ENCODE measurements at regions not wholly inside any gene's neighbourhood (a gene's known extent, or its start where the extent isn't known, plus 50 kb on each side); places are given as distances from the start of the nearest gene placed in this dataset.

DNA sequence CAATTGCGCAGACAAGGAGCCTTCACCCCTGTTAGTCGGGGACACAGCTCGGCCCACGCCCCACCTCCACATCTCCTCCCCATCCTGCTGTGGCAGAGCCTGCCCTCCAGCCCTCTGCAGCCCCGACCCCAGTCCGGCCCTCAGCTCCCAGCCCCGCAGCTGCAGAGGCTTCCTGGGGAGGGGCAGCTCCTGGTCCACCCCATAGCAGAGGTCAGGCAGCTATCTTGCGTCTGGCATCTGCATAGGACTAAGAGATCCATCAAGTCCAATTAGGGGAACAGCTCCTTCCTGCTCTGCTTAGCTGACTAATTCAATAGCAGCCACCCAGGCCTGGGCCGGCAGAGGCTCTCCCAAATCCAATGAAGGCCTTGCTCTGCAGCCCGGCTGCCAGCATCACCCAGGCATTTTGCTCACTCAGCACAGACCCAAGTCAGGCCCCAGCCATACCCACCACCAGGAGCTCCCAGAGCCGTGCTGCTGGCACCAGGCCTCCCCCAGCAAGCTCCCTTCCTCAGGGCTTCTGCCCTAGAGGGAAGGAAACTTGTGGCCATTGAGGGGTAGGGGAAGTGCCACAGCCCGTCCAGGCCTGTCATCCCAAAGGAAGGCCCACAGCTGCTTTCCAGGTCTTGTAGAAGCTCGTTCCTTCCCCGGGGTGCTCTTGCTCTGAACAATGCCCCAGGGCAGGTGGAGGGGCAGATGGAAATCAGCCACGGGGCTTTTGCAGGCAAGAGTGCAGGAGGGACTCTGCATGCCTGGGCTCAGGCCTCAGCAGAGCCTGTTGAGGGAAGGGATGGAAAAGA is 106.2 kb upstream of the RET start:
- no peaks in the 10 kb centered on the region for H3K4me1 Mint-ChIP-seq
- no peak overlapping the region for H3K27ac Mint-ChIP-seq
- no peak for DNase-seq
- no peak overlapping the region for H3K4me3 Mint-ChIP-seq
- peaks cover 5% of the 10 kb centered on the region for H3K27me3 Mint-ChIP-seq
- no peaks in the 10 kb centered on the region for H3K36me3 Mint-ChIP-seq
- H3K9me3 Mint-ChIP-seq = no peaks in the 10 kb centered on the region

GRCh38 chr10:42971251-42971599 is 105.6 kb upstream of the RET start:
- H3K36me3 Mint-ChIP-seq = no peaks in the 10 kb centered on the region

DNA sequence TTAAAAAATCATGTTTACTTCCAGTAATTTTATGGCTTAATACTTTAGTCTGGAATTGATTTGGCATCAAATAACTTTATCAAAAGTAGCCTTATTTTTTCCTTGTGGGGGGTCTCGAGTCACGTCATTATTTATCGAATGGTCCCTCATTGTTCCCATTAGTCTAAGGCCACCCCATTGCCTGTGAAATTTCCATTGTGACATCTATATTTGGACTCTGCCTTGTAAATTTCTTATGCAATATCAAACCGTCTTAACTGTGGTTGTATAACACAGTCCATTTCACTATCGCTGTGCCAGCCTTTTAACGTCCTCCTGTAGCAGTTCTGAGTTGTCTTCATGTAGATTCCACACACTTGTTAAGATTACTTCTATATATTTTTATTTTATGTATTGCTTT is 103.9 kb upstream of the RET start:
- Mint-ChIP-seq H3K27me3 (no peaks in the 10 kb centered on the region), H3K36me3 (no peaks in the 10 kb centered on the region), H3K27ac (no peak overlapping the region), H3K4me3 (no peak overlapping the region), H3K4me1 (no peaks in the 10 kb centered on the region), H3K9me3 (no peaks in the 10 kb centered on the region)
- DNase-seq = no peak

More at GRCh38 chr10:42971251-42971599, 105.6 kb upstream of the RET start:
- Mint-ChIP-seq H3K4me1 (no peaks in the 10 kb centered on the region), H3K4me3 (no peak overlapping the region), H3K27ac (no peak overlapping the region), H3K9me3 (no peaks in the 10 kb centered on the region), H3K27me3 (no peaks in the 10 kb centered on the region)
- no peak for DNase-seq

DNA sequence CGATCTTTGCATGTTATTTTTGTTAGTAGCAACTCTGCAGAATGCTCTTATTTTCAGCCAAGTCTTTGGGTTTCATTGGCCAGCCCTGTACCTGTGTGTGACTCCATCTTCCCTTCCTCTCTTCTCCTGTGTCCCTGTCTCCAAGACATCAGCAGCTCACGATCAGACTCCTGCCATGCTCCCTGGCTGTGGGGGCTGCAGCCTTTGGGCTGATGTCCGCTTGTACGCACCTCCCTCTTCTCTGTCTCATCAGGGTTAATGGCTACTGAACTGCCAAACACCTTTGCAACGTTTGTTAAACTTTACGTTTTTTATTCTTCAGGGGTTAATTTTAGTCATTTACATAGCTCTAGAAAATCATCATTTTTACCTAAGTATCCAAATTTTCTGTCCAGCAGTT is 103.5 kb upstream of the RET start:
- no peak for DNase-seq
- Mint-ChIP-seq H3K27ac (no peak overlapping the region), H3K9me3 (no peaks in the 10 kb centered on the region), H3K27me3 (no peaks in the 10 kb centered on the region), H3K4me3 (no peak overlapping the region), H3K4me1 (no peaks in the 10 kb centered on the region), H3K36me3 (no peaks in the 10 kb centered on the region)

DNA sequence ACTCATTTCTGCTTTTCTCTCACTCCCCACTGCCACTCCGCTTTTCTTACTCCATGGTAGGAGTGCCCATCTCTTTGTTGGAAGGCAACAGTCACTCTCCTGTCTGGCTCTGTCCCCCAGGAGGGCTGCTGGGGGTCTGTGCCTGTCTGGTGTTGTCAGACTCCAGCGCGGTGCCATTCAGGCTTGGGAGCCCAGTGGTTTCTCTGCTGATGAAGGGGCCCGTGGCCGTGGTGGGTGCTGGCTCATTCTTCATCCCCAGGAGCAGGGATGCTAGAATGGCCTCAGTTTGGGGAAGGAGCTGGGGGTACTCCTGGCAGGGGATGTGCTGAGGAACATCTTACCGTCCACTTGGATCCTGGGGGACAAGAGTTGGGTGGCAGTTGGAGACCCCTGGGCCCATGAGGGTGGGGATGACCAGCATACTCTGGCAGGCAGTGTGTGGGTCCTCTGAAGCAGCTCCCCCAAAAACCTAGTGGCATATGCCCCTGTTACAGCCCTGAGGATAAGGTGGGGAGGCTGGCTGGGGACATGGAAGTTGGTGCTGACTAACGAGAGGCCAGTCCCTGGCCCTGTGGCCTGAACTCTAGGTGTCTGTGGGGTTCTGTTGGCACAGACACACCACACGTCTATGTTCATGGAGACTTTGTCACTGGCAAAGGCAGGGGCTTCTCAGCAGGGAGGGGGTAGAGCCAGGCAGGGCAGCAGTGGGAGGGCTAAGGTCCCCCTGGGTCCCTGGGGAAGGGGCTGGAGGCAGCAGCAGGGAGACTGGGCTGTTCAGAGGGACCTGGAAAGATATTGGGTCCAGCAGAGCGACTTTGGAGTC is 102.8 kb upstream of the RET start:
- H3K4me3 Mint-ChIP-seq = no peak overlapping the region
- no peaks in the 10 kb centered on the region for H3K27me3 Mint-ChIP-seq
- H3K36me3 Mint-ChIP-seq = no peaks in the 10 kb centered on the region
- no peak for DNase-seq
- no peak overlapping the region for H3K27ac Mint-ChIP-seq
- H3K9me3 Mint-ChIP-seq = no peaks in the 10 kb centered on the region
- H3K4me1 Mint-ChIP-seq = no peaks in the 10 kb centered on the region

- no peak overlapping the region for H3K27ac Mint-ChIP-seq
- H3K4me1 Mint-ChIP-seq = peaks cover 1% of the 10 kb centered on the region
- DNase-seq = no peak
- no peaks in the 10 kb centered on the region for H3K27me3 Mint-ChIP-seq
- H3K36me3 Mint-ChIP-seq = no peaks in the 10 kb centered on the region
- H3K9me3 Mint-ChIP-seq = no peaks in the 10 kb centered on the region
- no peak overlapping the region for H3K4me3 Mint-ChIP-seq
These were observed 102.2 kb upstream of the RET start for GRCh38 chr10:42974693-42975002.

- Mint-ChIP-seq H3K27ac (no peak overlapping the region), H3K27me3 (no peaks in the 10 kb centered on the region), H3K9me3 (no peaks in the 10 kb centered on the region), H3K4me1 (peaks cover 1% of the 10 kb centered on the region), H3K36me3 (no peaks in the 10 kb centered on the region), H3K4me3 (no peak overlapping the region)
- no peak for DNase-seq
These were observed 101.8 kb upstream of the RET start for GRCh38 chr10:42975005-42975493.

DNA sequence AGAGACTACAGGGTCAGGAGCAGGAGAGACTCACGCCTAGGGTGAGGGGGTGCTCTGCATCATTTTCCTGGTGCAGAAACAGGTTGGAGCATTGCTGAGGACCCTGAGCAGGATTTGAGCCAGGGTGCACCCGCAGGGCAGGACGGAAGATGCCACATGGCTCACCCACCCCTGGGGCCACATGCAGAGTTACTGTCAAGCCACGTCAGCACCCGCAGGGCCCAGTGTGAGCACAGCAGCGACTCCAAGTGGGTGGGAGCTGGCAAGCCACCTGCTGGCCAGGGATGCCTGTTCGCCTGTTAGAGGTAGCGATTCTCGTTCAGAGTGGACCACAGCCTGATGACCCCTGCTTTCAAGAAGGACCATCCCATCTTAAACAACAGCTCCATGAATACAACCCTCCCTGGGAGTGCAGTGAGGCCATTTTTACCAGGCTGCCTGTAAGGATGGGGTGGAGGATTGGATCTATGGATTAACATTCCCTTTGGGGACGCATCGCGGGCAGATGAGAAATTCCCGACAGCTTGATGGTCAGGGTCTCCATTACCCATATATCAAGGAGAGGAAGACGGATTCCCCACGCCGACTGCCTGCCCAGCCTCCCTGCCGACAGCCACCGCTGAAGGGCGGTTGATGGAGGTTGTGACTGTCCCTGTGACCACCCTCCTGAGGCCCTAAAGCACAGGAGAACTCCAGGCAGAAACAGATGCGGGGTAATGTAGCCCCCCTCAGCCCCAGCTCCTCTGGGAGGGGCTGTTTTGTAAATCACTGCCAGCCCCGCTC is 101.1 kb upstream of the RET start:
- Mint-ChIP-seq H3K9me3 (no peaks in the 10 kb centered on the region), H3K27ac (no peak overlapping the region), H3K4me3 (no peak overlapping the region), H3K4me1 (peaks cover 1% of the 10 kb centered on the region), H3K36me3 (no peaks in the 10 kb centered on the region), H3K27me3 (no peaks in the 10 kb centered on the region)
- DNase-seq = no peak

DNA sequence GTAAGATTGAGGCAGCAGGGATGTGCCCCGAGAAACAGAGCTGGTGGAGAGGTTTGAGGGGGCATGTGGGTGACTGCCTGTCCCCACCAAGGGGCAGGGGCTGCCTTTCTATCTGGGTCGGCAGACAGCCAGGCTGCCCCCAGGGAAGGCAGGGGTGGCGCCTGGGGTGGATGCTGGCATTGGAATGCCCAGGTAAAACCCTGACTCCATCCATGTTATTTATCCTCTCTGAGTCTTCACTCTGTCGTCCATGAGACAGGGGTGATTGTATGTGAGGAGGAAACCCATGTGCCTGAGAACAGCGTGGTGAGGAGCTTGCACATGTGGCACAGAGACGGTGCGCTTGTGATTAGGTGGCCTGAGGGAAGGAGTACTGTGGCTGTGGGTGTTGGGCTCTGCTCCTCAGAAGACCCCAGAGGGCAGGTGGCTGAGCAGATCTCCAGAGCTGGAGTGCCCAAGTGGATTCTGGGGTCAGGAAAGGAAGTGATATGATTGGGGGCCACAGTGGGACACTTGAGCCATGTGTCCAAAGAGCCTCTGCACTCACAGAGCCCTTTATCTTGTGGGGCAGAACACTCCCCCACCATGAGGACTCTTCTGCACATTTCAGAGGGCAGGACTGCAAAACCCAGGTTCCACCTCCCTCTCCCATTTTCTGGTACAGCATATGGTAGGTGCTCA is 100.4 kb upstream of the RET start:
- no peaks in the 10 kb centered on the region for H3K9me3 Mint-ChIP-seq
- DNase-seq = no peak
- no peak overlapping the region for H3K4me3 Mint-ChIP-seq
- no peaks in the 10 kb centered on the region for H3K36me3 Mint-ChIP-seq
- peaks cover 1% of the 10 kb centered on the region for H3K4me1 Mint-ChIP-seq
- H3K27me3 Mint-ChIP-seq = no peaks in the 10 kb centered on the region
- no peak overlapping the region for H3K27ac Mint-ChIP-seq

- Mint-ChIP-seq H3K27ac (peak overlapping the region; percentile 13), H3K9me3 (no peaks in the 10 kb centered on the region), H3K27me3 (no peaks in the 10 kb centered on the region), H3K4me1 (peaks cover 1% of the 10 kb centered on the region), H3K4me3 (no peak overlapping the region), H3K36me3 (no peaks in the 10 kb centered on the region)
- DNase-seq = no peak
These were observed 99.8 kb upstream of the RET start for GRCh38 chr10:42977032-42977416.

GRCh38 chr10:42979181-42979580 is 97.7 kb upstream of the RET start:
- no peak for DNase-seq
- Mint-ChIP-seq H3K27me3 (no peaks in the 10 kb centered on the region), H3K4me1 (peaks cover 1% of the 10 kb centered on the region), H3K36me3 (no peaks in the 10 kb centered on the region), H3K27ac (no peak overlapping the region), H3K4me3 (no peak overlapping the region), H3K9me3 (no peaks in the 10 kb centered on the region)

DNA sequence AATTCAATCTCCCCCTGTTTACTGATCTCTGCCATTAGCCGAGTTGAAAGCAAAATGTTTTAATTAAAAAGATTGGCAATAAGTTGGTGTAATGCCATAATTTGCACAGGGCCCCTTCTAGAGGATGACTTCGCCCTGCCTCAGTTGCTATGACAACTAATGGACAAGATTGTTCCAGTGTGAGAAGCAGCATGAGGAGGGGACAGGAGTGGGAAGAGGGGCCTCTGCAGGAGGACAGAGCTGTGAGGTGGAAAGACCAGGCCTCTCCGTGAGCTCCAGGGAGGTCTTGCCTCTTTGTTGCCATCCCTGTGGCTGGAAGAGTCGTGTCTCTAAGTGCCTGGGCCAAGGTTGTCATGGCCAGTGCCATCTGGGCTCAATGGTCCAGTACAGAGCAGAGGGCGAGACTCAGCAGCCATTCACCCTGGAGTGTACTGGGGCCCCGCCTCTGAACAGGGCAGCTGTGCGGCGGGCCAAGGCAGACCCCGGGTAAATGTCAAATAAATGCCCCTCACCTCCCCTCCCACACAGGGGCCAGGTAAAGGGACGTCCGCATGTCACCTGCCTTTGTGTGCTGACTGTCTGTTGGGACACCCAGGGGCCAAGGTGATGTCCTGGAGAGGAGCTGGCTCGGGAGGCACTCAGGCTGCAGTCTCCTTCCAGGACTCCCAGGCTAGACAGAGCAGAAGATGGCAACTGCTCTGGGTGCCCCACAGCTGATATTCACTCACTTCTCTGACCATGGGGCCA is 97.0 kb upstream of the RET start:
- H3K4me3 Mint-ChIP-seq = no peak overlapping the region
- H3K4me1 Mint-ChIP-seq = peaks cover 1% of the 10 kb centered on the region
- H3K27me3 Mint-ChIP-seq = no peaks in the 10 kb centered on the region
- DNase-seq = no peak
- no peaks in the 10 kb centered on the region for H3K9me3 Mint-ChIP-seq
- H3K27ac Mint-ChIP-seq = no peak overlapping the region
- no peaks in the 10 kb centered on the region for H3K36me3 Mint-ChIP-seq

DNA sequence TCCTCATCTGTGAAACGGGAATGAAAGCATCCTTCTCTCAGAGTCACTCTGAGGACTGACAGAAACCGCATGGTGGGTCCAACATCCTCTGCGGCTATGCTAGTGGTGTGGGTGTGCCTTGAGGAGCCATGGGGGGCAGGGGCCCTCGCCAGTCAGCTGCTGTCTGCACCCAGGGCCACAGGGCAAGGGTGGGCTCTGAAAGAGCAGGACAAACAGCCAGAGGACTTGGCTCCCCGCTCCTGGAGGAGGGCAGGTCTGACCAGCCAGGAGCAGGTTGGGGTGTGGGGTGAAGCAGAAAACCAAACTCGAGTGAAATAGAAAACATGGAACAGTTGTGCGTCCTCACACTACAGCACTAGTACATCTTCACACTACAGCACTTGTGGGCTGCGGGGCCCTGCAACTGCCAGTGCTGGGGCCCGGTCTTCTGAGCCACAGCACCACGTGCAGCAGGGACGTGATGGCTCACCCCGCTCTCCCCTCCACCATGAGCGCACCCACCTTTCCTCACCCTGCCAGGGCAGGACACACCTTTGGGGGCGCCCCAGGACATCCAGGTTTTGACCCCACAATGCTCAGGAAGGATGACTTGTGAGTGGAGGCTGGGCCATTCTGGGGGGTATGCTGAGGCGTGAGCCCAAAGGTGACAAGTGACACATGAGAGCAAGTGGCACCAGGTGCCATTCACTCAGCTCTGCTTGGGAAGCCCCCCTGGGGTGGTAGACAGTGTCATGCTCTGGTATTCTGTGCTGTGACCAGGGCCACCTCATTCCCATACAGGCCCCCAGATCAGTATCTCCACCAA is 96.1 kb upstream of the RET start:
- Mint-ChIP-seq H3K4me1 (peaks cover 1% of the 10 kb centered on the region), H3K9me3 (no peaks in the 10 kb centered on the region), H3K36me3 (no peaks in the 10 kb centered on the region), H3K4me3 (no peak overlapping the region), H3K27ac (no peak overlapping the region), H3K27me3 (no peaks in the 10 kb centered on the region)
- DNase-seq = no peak
